PFSK-1 (cell line): ENCODE measurements at regions not wholly inside any gene's neighbourhood (a gene's known extent, or its start where the extent isn't known, plus 50 kb on each side); places are given as distances from the start of the nearest gene placed in this dataset.

Experiments used
- FOXP2 ChIP-seq: optimal IDR thresholded peaks from 2 replicates; pipeline ENCODE3; 2011; ENCODE audit warnings: borderline replicate concordance, control low read depth, inconsistent platforms; ENCODE audit not compliant: insufficient read depth; ENCODE audit errors: extremely low read length, extremely low read depth
- POLR2AphosphoS5 ChIP-seq: IDR thresholded peaks from 2 replicates; pipeline ENCODE4 v1.6.1; 2012; ENCODE audit warnings: low read depth, mild to moderate bottlenecking, control low read depth, low read length, moderate library complexity
- REST ChIP-seq, 2 experiments: IDR thresholded peaks; 2 replicates each; pipeline versions ENCODE4 v1.6.1 to v1.8.0; 2011 to 2012; ENCODE audit warnings: low read depth in 2 of 2, low read length in 2 of 2, control low read depth in 1 of 2, inconsistent platforms in 1 of 2, mild to moderate bottlenecking in 1 of 2, moderate library complexity in 1 of 2; ENCODE audit not compliant: insufficient read depth in 1 of 2
- SIN3A ChIP-seq: IDR thresholded peaks from 2 replicates; pipeline ENCODE4 v1.6.1; 2012; ENCODE audit warnings: mild to moderate bottlenecking, low read length, moderate library complexity, borderline replicate concordance; ENCODE audit not compliant: insufficient read depth
- TAF1 ChIP-seq: IDR thresholded peaks from 2 replicates; pipeline ENCODE4 v1.6.1; 2012; ENCODE audit warnings: low read length, control low read depth, borderline replicate concordance; ENCODE audit not compliant: insufficient read depth

- TF ChIP-seq REST (IDR thresholded peaks at IDR 0.05; ENCODE audit: insufficient read depth in 1 of 2, low read depth in 2 of 2, low read length in 2 of 2) = no peak
- TF ChIP-seq SIN3A = no peak
- TF ChIP-seq TAF1 = no peak
- no peak for TF ChIP-seq FOXP2
- no peak for TF ChIP-seq POLR2AphosphoS5
Observed at GRCh38 chr20:53792946-53793536, 199.4 kb upstream of the ZNF217 start.

DNA sequence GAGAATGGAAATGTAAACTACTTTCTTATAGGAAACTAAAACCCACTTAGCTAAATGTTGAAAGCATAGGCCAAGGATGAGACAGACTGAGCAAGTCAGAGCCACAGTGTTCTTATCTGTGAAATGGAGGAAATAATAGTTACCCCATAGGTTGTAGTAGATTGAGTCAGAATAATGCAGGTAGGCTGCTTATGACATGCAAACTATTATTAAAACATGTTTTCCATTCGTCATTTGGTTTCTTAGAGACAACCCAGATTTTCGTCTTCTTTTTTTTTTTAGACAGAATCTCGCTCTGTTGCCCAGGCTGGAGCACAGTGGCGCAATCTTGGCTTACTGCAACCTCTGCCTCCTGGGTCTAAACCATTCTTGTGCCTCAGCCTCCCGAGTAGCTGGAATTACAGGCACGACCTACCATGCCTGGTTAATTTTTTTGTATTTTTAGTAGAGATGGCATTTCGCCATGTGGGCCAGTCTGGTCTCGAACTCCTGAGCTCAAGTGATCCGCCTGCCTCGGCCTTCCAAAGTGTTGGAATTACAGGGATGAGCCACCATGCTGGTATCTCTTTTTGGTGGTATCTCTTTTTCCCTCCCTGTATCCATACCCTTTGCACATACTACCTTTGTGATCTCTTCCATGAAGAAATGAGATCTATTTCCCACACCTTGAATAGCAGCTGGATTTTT lies 196.5 kb upstream of the ZNF217 start:
- TF ChIP-seq FOXP2 (no peak), SIN3A (no peak), POLR2AphosphoS5 (no peak), REST (IDR thresholded peaks at IDR 0.05; ENCODE audit: insufficient read depth in 1 of 2, low read depth in 2 of 2, low read length in 2 of 2) (no peak), TAF1 (no peak)

- TF ChIP-seq SIN3A (no peak), FOXP2 (no peak)
Observed at GRCh38 chr20:53788253-53789022, 194.8 kb upstream of the ZNF217 start.

DNA sequence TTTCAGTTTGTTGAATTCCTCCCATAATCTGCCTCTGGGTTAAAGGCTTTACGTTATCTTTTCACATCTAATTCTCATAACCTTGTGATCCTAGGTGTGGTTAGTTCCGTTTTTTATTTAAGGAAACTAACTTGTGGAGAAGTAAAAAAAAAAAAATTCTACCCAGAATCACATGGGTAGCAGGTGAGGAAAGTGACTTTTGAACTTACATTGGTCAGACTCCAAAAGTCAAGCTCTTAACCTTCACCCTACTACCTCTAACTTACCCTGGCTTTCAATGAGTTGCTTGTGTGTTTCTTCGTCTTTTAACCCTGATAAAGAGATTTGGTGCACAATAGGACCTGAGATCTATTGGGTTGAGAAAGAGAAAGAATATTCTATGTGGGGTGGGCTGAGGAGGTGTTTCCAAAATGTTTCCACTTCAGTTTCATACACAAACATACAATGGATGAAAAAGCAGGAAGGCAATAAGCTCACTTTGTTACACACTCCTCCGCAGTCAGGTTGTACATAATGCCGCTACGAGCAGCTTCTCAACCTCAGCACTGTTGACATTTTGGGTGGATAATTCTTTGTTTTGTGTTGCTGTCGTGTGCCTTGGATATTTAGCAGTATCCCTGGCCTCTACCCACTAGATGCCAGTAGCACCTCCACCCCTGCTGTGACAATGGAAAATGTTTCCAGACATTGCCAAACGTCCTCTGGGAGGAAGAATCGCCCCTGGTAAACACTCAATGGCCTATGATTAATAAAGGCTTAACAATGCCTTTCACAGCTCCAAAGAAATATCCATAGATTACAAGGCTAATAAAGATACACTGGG lies 193.0 kb upstream of the ZNF217 start:
- TF ChIP-seq POLR2AphosphoS5 = no peak
- TF ChIP-seq REST (IDR thresholded peaks at IDR 0.05; ENCODE audit: insufficient read depth in 1 of 2, low read depth in 2 of 2, low read length in 2 of 2) = no peak

- no peak for TF ChIP-seq FOXP2
- TF ChIP-seq SIN3A = no peak
- TF ChIP-seq REST (IDR thresholded peaks at IDR 0.05; ENCODE audit: insufficient read depth in 1 of 2, low read depth in 2 of 2, low read length in 2 of 2) = no peak
- no peak for TF ChIP-seq POLR2AphosphoS5
- no peak for TF ChIP-seq TAF1
Observed at GRCh38 chr20:53786071-53786444, 192.4 kb upstream of the ZNF217 start.
